ENCODE measurements at regions not wholly inside any gene's neighbourhood (a gene's known extent, or its start where the extent isn't known, plus 50 kb on each side); places are given as distances from the start of the nearest gene placed in this dataset.

DNA sequence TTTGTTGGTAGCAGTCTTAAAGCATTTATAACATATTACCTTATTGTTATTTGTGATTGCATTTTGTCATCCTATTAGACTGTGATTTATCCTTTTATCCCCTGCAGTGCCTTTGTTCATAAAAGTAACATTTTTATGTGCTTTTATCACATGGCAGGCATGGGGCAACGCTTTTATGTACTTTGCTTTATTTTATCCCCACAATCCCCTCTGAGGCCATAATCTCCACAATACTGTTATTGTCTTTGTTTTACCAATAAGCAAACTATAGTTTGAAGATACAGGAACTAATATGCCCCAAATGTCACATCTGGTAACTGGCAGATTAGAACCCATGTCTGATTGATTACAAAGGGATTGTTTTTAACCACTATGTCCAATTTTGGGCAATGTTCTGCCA lies 613.5 kb downstream of the REEP3 start:
- Histone ChIP-seq H3K27ac (no peak overlapping the region), H3K27me3 (no peaks in the 10 kb centered on the region), H3K9me3 (no peaks in the 10 kb centered on the region), H3K4me1 (no peaks in the 10 kb centered on the region), H3K4me3 (no peak overlapping the region), H3K36me3 (no peaks in the 10 kb centered on the region)
- DNase-seq, result no peak
- TF ChIP-seq, protein P1, sequence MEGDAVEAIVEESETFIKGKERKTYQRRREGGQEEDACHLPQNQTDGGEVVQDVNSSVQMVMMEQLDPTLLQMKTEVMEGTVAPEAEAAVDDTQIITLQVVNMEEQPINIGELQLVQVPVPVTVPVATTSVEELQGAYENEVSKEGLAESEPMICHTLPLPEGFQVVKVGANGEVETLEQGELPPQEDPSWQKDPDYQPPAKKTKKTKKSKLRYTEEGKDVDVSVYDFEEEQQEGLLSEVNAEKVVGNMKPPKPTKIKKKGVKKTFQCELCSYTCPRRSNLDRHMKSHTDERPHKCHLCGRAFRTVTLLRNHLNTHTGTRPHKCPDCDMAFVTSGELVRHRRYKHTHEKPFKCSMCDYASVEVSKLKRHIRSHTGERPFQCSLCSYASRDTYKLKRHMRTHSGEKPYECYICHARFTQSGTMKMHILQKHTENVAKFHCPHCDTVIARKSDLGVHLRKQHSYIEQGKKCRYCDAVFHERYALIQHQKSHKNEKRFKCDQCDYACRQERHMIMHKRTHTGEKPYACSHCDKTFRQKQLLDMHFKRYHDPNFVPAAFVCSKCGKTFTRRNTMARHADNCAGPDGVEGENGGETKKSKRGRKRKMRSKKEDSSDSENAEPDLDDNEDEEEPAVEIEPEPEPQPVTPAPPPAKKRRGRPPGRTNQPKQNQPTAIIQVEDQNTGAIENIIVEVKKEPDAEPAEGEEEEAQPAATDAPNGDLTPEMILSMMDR (IDR thresholded peaks at IDR 0.05), result no peak
- no peak for TF ChIP-seq POLR2A (IDR thresholded peaks at IDR 0.05)

DNA sequence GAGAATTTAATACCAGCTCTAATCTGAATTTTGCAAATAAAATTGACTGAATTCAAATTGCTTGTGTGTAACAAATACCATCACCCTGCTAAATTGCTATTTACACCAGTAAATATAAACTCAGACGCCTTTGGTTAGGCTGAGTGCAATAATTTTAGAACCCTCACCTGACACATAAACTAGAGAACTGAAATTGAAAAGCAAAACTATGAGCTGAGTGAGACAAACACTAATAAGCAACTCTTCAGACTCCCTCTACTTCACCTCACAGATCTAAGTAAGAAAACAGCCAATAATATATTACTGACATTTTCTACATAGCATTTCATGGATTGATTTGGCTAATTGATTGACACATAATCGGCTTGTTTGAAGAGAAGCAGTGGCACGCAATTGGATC lies 621.2 kb downstream of the REEP3 start:
- DNase-seq, result no peak
- TF ChIP-seq POLR2A (IDR thresholded peaks at IDR 0.05), result no peak
- TF ChIP-seq, protein P1 (IDR thresholded peaks at IDR 0.05), result no peak
- H3K9me3 ChIP-seq, result no peaks in the 10 kb centered on the region
- no peak overlapping the region for H3K27ac ChIP-seq
- H3K36me3 ChIP-seq, result no peaks in the 10 kb centered on the region
- no peaks in the 10 kb centered on the region for H3K4me1 ChIP-seq
- H3K4me3 ChIP-seq, result no peak overlapping the region
- H3K27me3 ChIP-seq, result no peaks in the 10 kb centered on the region

DNA sequence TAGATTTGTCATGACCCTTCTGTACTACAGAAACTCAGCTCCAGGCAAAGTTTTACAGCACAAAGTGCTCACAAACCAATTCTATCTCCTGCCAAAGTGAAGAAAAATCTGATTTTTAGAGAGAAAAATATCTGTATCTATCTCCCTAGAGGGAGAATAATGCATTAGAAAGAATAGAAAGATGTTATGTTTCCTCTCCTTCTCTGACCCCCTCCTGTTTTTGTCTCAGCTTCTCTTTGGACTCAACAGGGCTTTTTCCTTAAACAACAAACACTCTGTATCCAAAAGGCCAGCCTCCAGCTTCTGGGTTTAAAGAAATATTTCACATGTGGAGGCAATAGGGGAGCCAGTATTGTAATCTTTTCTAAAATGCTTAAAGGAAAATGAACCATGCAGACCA lies 627.4 kb downstream of the REEP3 start:
- TF ChIP-seq POLR2A (IDR thresholded peaks at IDR 0.05), result no peak
- TF ChIP-seq, protein P1 (IDR thresholded peaks at IDR 0.05), result no peak
- Histone ChIP-seq H3K4me3 (no peak overlapping the region), H3K4me1 (no peaks in the 10 kb centered on the region), H3K27me3 (no peaks in the 10 kb centered on the region), H3K9me3 (no peaks in the 10 kb centered on the region), H3K27ac (no peak overlapping the region), H3K36me3 (no peaks in the 10 kb centered on the region)
- no peak for DNase-seq

- H3K27me3 ChIP-seq, result no peaks in the 10 kb centered on the region
- no peaks in the 10 kb centered on the region for H3K4me1 ChIP-seq
- DNase-seq, result no peak
- no peak overlapping the region for H3K4me3 ChIP-seq
- no peaks in the 10 kb centered on the region for H3K9me3 ChIP-seq
- H3K27ac ChIP-seq, result no peak overlapping the region
- no peaks in the 10 kb centered on the region for H3K36me3 ChIP-seq
- no peak for TF ChIP-seq POLR2A (IDR thresholded peaks at IDR 0.05)
- TF ChIP-seq, protein P1 (IDR thresholded peaks at IDR 0.05), result no peak
These were observed 635.0 kb downstream of the REEP3 start for GRCh38 chr10:64156166-64156565.

DNA sequence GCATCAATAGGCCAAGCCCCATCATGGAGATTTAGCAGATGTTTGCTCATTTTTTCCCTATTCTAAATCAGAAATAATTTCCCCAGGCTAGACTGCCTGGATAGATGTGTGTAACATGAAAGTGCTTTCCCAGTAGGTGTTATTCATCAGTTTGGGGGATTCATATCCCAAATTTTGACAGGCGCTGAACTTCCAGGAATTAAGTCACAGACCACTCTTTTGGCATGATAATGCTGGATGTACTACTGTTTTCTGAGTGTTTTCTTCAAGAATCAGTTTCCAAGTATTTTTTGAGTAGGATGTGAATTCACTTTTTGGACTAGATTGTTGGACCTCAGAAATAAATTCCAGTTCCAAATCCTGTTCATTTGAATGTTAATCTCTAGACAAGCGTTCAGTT lies 637.4 kb downstream of the REEP3 start:
- no peaks in the 10 kb centered on the region for H3K4me1 ChIP-seq
- H3K27me3 ChIP-seq, result no peaks in the 10 kb centered on the region
- no peaks in the 10 kb centered on the region for H3K36me3 ChIP-seq
- H3K27ac ChIP-seq, result no peak overlapping the region
- DNase-seq, result no peak
- no peaks in the 10 kb centered on the region for H3K9me3 ChIP-seq
- H3K4me3 ChIP-seq, result no peak overlapping the region
- TF ChIP-seq POLR2A (IDR thresholded peaks at IDR 0.05), result no peak
- TF ChIP-seq, protein P1 (IDR thresholded peaks at IDR 0.05), result no peak

Measured in Peyer's patch (tissue), 4 donors.